ENCODE measurements at regions not wholly inside any gene's neighbourhood (a gene's known extent, or its start where the extent isn't known, plus 50 kb on each side); places are given as distances from the start of the nearest gene placed in this dataset.

- CTCF ChIA-PET = interaction anchor here (0.6 kb wide), 1 partner anchor 282 kb away, joined by 3 read pairs; no protein-coding TSS in a partner anchor
- no peaks in the 10 kb centered on the region for H4K20me1 ChIP-seq (ENCODE audit: insufficient read depth)
- 96% methylated on average over 3 of the region's 3 CpGs for WGBS (ENCODE audit: low lambda C conversion rate)
- no peak overlapping the region for H3K4me2 ChIP-seq
- no peaks in the 10 kb centered on the region for H3K36me3 ChIP-seq (replicated peaks in 1 of 2; ENCODE audit: control insufficient read depth in 1 of 2, insufficient read depth in 2 of 2, low read length in 1 of 2)
- no peaks in the 10 kb centered on the region for H3K9me2 ChIP-seq
- H2AFZ ChIP-seq (ENCODE audit: low read depth) = no peak overlapping the region
- no peaks in the 10 kb centered on the region for H3K79me2 ChIP-seq (ENCODE audit: insufficient read depth)
- DNase-seq = no peak
- no peak for TF ChIP-seq RXRA (IDR thresholded peaks at IDR 0.05; ENCODE audit: borderline replicate concordance, low read depth)
- TF ChIP-seq EZH2phosphoT487 (IDR thresholded peaks at IDR 0.05; ENCODE audit: borderline replicate concordance, low read depth) = no peak
- no peak for TF ChIP-seq SIN3A (IDR thresholded peaks at IDR 0.05; ENCODE audit: borderline replicate concordance, low read depth, low read length)
- TF ChIP-seq TAF1 (IDR thresholded peaks at IDR 0.05; ENCODE audit: borderline replicate concordance, low read depth, low read length) = no peak
- no peak overlapping the region for H3K9ac ChIP-seq
- POLR2A ChIA-PET = no interaction called here
- no peak overlapping the region for H3K4me3 ChIP-seq (ENCODE audit: low read depth in 2 of 2, low read length in 1 of 2)
- H3K27ac ChIP-seq (ENCODE audit: low read depth in 2 of 2, low read length in 1 of 2) = no peak overlapping the region
- peaks cover 17% of the 10 kb centered on the region; the same call in 1 of the 2 replicates for H3K9me3 ChIP-seq
- no peaks in the 10 kb centered on the region for H3F3A ChIP-seq (replicated peaks; ENCODE audit: insufficient read depth)
- H3K27me3 ChIP-seq (ENCODE audit: insufficient read depth) = no peaks in the 10 kb centered on the region
- H3K4me1 ChIP-seq (ENCODE audit: control insufficient read depth in 1 of 2, insufficient read depth in 2 of 2, low read depth in 1 of 2, low read length in 1 of 2) = peaks cover 11 to 29% of the 10 kb centered on the region in 2 experiments; a peak in 2 of 4 replicates
These were observed 172.8 kb upstream of the PITX1 start for GRCh38 chr5:135206862-135207261.

GRCh38 chr5:135205632-135206349, 171.8 kb upstream of the PITX1 start:
- POLR2A ChIA-PET = no interaction called here
- CTCF ChIA-PET = interaction anchor here (0.9 to 4.4 kb wide), 4 partner anchors 7 to 120 kb away, joined by 3 to 26 read pairs (median 4); no protein-coding TSS in a partner anchor
- H3K27ac ChIP-seq (ENCODE audit: low read depth in 2 of 2, low read length in 1 of 2) = no peak overlapping the region
- DNase-seq = no peak
- H3K36me3 ChIP-seq (replicated peaks in 1 of 2; ENCODE audit: control insufficient read depth in 1 of 2, insufficient read depth in 2 of 2, low read length in 1 of 2) = no peaks in the 10 kb centered on the region
- no peak overlapping the region for H3K4me2 ChIP-seq
- H4K20me1 ChIP-seq (ENCODE audit: insufficient read depth) = no peaks in the 10 kb centered on the region
- no peak overlapping the region for H3K9ac ChIP-seq
- no peak overlapping the region for H3K4me3 ChIP-seq (ENCODE audit: low read depth in 2 of 2, low read length in 1 of 2)
- WGBS (ENCODE audit: low lambda C conversion rate) = 75% methylated on average over 3 of the region's 3 CpGs
- peaks cover 20% of the 10 kb centered on the region; the same call in 1 of the 2 replicates for H3K9me3 ChIP-seq
- 0 out of 2 replicates have a peak, but pooled peaks have one; percentile 9 for TF ChIP-seq TCF12 (IDR thresholded peaks at IDR 0.05)
- no peak for TF ChIP-seq FOXJ3 (CRISPR knock-in tag; IDR thresholded peaks at IDR 0.05)
- no peak for TF ChIP-seq SMC3 (IDR thresholded peaks at IDR 0.05; ENCODE audit: low read depth, low read length)
- no peaks in the 10 kb centered on the region for H3F3A ChIP-seq (replicated peaks; ENCODE audit: insufficient read depth)
- H3K4me1 ChIP-seq (ENCODE audit: control insufficient read depth in 1 of 2, insufficient read depth in 2 of 2, low read depth in 1 of 2, low read length in 1 of 2) = peaks cover 4 to 24% of the 10 kb centered on the region in 2 experiments; a peak in 2 of 4 replicates
- H2AFZ ChIP-seq (ENCODE audit: low read depth) = no peak overlapping the region
- H3K9me2 ChIP-seq = no peaks in the 10 kb centered on the region
- no peaks in the 10 kb centered on the region for H3K79me2 ChIP-seq (ENCODE audit: insufficient read depth)
- H3K27me3 ChIP-seq (ENCODE audit: insufficient read depth) = no peaks in the 10 kb centered on the region

GRCh38 chr5:135204151-135204600, 170.1 kb upstream of the PITX1 start:
- Histone ChIP-seq H3F3A (replicated peaks; ENCODE audit: insufficient read depth) (no peaks in the 10 kb centered on the region), H3K9ac (no peak overlapping the region), H4K20me1 (ENCODE audit: insufficient read depth) (no peaks in the 10 kb centered on the region), H3K36me3 (replicated peaks in 1 of 2; ENCODE audit: control insufficient read depth in 1 of 2, insufficient read depth in 2 of 2, low read length in 1 of 2) (no peaks in the 10 kb centered on the region), H3K79me2 (ENCODE audit: insufficient read depth) (no peaks in the 10 kb centered on the region), H3K27me3 (ENCODE audit: insufficient read depth) (no peaks in the 10 kb centered on the region), H3K9me3 (peaks cover 20% of the 10 kb centered on the region; the same call in 1 of the 2 replicates), H3K4me3 (ENCODE audit: low read depth in 2 of 2, low read length in 1 of 2) (no peak overlapping the region), H3K27ac (ENCODE audit: low read depth in 2 of 2, low read length in 1 of 2) (no peak overlapping the region), H3K4me1 (ENCODE audit: control insufficient read depth in 1 of 2, insufficient read depth in 2 of 2, low read depth in 1 of 2, low read length in 1 of 2) (peaks cover 4 to 12% of the 10 kb centered on the region in 2 experiments; a peak in 2 of 4 replicates), H3K9me2 (no peaks in the 10 kb centered on the region), H3K4me2 (no peak overlapping the region), H2AFZ (ENCODE audit: low read depth) (no peak overlapping the region)
- peak; percentile 44 for DNase-seq
- 9% methylated on average over 1 of the region's 1 CpG for WGBS (ENCODE audit: low lambda C conversion rate)
- POLR2A ChIA-PET = no interaction called here
- CTCF ChIA-PET = interaction anchor here (0.7 to 4.4 kb wide), 17 partner anchors 8 to 132 kb away, joined by 3 to 26 read pairs (median 5); no protein-coding TSS in a partner anchor
- TF ChIP-seq ZBTB33 (IDR thresholded peaks at IDR 0.05; ENCODE audit: borderline replicate concordance, low read depth) (no peak), CTCF (IDR thresholded peaks at IDR 0.05) (peak; percentile 48), GABPA (IDR thresholded peaks at IDR 0.05; ENCODE audit: low read depth) (no peak), RCOR1 (IDR thresholded peaks at IDR 0.05; ENCODE audit: low read length) (no peak), RAD21 (IDR thresholded peaks at IDR 0.05; ENCODE audit: low read length) (peak; percentile 45), MXI1 (IDR thresholded peaks at IDR 0.05; ENCODE audit: low read depth, low read length) (no peak), TAF1 (IDR thresholded peaks at IDR 0.05; ENCODE audit: borderline replicate concordance, low read depth, low read length) (no peak), ELF1 (IDR thresholded peaks at IDR 0.05) (no peak)
